Suprapubic skin (tissue), 4 donors: ENCODE measurements at regions not wholly inside any gene's neighbourhood (a gene's known extent, or its start where the extent isn't known, plus 50 kb on each side); places are given as distances from the start of the nearest gene placed in this dataset.

ENCODE experiments used
- DNase-seq, 2 donors: peaks; one replicate each; pipeline ENCODE4 v3.0.0-alpha.2; 2019; ENCODE audit warnings: low spot score in 2 of 2
- H3K27ac ChIP-seq: fragments of 200-600 bp; sonication (generic); one replicate; pipeline ENCODE4 v1.5.1; 2019
- H3K27me3 ChIP-seq: fragments of 200-600 bp; sonication (generic); one replicate; pipeline ENCODE4 v1.5.1; 2019
- H3K36me3 ChIP-seq: fragments of 200-600 bp; sonication (generic); one replicate; pipeline ENCODE4 v1.5.1; 2019
- H3K4me1 ChIP-seq: fragments of 200-600 bp; sonication (generic); one replicate; pipeline ENCODE4 v1.5.1; 2019
- H3K4me3 ChIP-seq: fragments of 200-600 bp; sonication (generic); one replicate; pipeline ENCODE4 v1.5.1; 2019; ENCODE audit warnings: mild to moderate bottlenecking
- H3K9me3 ChIP-seq: fragments of 200-600 bp; sonication (generic); one replicate; pipeline ENCODE4 v1.5.1; 2019
- CTCF ChIP-seq, 2 donors: fragments of 200-600 bp in 1 of 2; fragments of 450-650 bp in 1 of 2; sonication (generic) in 1 of 2; IDR thresholded peaks; one replicate each; pipeline ENCODE4 v1.5.1; 2016 to 2019; ENCODE audit warnings: antibody characterized with exemption in 2 of 2, mild to moderate bottlenecking in 1 of 2, moderate library complexity in 1 of 2
- EP300 ChIP-seq: sonication (generic); formaldehyde crosslinking; IDR thresholded peaks from one replicate; pipeline ENCODE4 v1.6.1; 2017; ENCODE audit warnings: antibody characterized with exemption
- POLR2A ChIP-seq, 2 donors: fragments of 450-650 bp; IDR thresholded peaks; one replicate each; pipeline ENCODE4 v1.6.1; 2017; ENCODE audit warnings: antibody characterized with exemption in 2 of 2, mild to moderate bottlenecking in 2 of 2, moderate library complexity in 2 of 2
- POLR2AphosphoS5 ChIP-seq, 3 donors: sonication (generic); formaldehyde crosslinking; IDR thresholded peaks; one replicate each; pipeline ENCODE4 v1.6.1; 2017; ENCODE audit warnings: antibody characterized with exemption in 3 of 3
- WGBS: methylation state at CpG from one replicate; pipeline ENCODE4 v1.1.5; 2018; 5-methylcytosine and 5-hydroxymethylcytosine counted together

- no peaks in the 10 kb centered on the region for H3K36me3 ChIP-seq
- H3K27ac ChIP-seq = no peak overlapping the region
- H3K9me3 ChIP-seq = peaks cover 10% of the 10 kb centered on the region
- no peak overlapping the region for H3K4me3 ChIP-seq
- no peak for TF ChIP-seq CTCF (IDR thresholded peaks at IDR 0.05)
- no peak for TF ChIP-seq EP300
- no peak for TF ChIP-seq POLR2AphosphoS5 (IDR thresholded peaks at IDR 0.05)
- no peak for TF ChIP-seq POLR2A (IDR thresholded peaks at IDR 0.05)
- DNase-seq = no peak
- no peaks in the 10 kb centered on the region for H3K4me1 ChIP-seq
- WGBS = 67% methylated on average over 5 of the region's 5 CpGs
- no peaks in the 10 kb centered on the region for H3K27me3 ChIP-seq
These were observed 423.4 kb downstream of the RFC3 start for GRCh38 chr13:34241332-34241731.

- no peak for DNase-seq
- peaks cover 5% of the 10 kb centered on the region for H3K9me3 ChIP-seq
- 58% methylated on average over 2 of the region's 3 CpGs for WGBS
These were observed 425.5 kb downstream of the RFC3 start for GRCh38 chr13:34243403-34243802.

GRCh38 chr13:34246511-34246910 is 428.6 kb downstream of the RFC3 start:
- WGBS = 91% methylated on average over 2 of the region's 2 CpGs
- H3K27me3 ChIP-seq = no peaks in the 10 kb centered on the region
- no peaks in the 10 kb centered on the region for H3K9me3 ChIP-seq
- no peaks in the 10 kb centered on the region for H3K4me1 ChIP-seq
- TF ChIP-seq POLR2A (IDR thresholded peaks at IDR 0.05) (no peak), CTCF (IDR thresholded peaks at IDR 0.05) (no peak), POLR2AphosphoS5 (IDR thresholded peaks at IDR 0.05) (no peak), EP300 (no peak)
- H3K27ac ChIP-seq = no peak overlapping the region
- no peaks in the 10 kb centered on the region for H3K36me3 ChIP-seq
- H3K4me3 ChIP-seq = no peak overlapping the region
- no peak for DNase-seq

More at GRCh38 chr13:34243403-34243802, 425.5 kb downstream of the RFC3 start:
- H3K4me1 ChIP-seq = no peaks in the 10 kb centered on the region
- H3K27ac ChIP-seq = no peak overlapping the region
- no peak for TF ChIP-seq EP300
- H3K27me3 ChIP-seq = no peaks in the 10 kb centered on the region
- H3K4me3 ChIP-seq = no peak overlapping the region
- H3K36me3 ChIP-seq = no peaks in the 10 kb centered on the region

- Histone ChIP-seq H3K27me3 (no peaks in the 10 kb centered on the region), H3K4me1 (no peaks in the 10 kb centered on the region), H3K27ac (no peak overlapping the region), H3K4me3 (no peak overlapping the region), H3K9me3 (no peaks in the 10 kb centered on the region), H3K36me3 (no peaks in the 10 kb centered on the region)
- TF ChIP-seq POLR2A (IDR thresholded peaks at IDR 0.05) (no peak), CTCF (IDR thresholded peaks at IDR 0.05) (no peak), EP300 (no peak)
- DNase-seq = no peak
- 62% methylated on average over 1 of the region's 1 CpG for WGBS
These were observed 429.6 kb downstream of the RFC3 start for GRCh38 chr13:34247596-34247995.

- DNase-seq = no peak
These were observed 431.6 kb downstream of the RFC3 start for GRCh38 chr13:34249546-34250039.

More at GRCh38 chr13:34249546-34250039, 431.6 kb downstream of the RFC3 start:
- Histone ChIP-seq H3K9me3 (no peaks in the 10 kb centered on the region), H3K4me3 (no peak overlapping the region), H3K27me3 (no peaks in the 10 kb centered on the region), H3K36me3 (no peaks in the 10 kb centered on the region), H3K27ac (no peak overlapping the region), H3K4me1 (no peaks in the 10 kb centered on the region)
- no peak for TF ChIP-seq POLR2AphosphoS5 (IDR thresholded peaks at IDR 0.05)
- TF ChIP-seq CTCF (IDR thresholded peaks at IDR 0.05) = no peak
- TF ChIP-seq POLR2A (IDR thresholded peaks at IDR 0.05) = no peak
- TF ChIP-seq EP300 = no peak
- 77% methylated on average over 3 of the region's 3 CpGs for WGBS
